Ovary (tissue), 3 donors: ENCODE measurements at regions not wholly inside any gene's neighbourhood (a gene's known extent, or its start where the extent isn't known, plus 50 kb on each side); places are given as distances from the start of the nearest gene placed in this dataset.

Experiments used
- EP300 ChIP-seq: sonication (generic); formaldehyde crosslinking; IDR thresholded peaks from one replicate; pipeline ENCODE4 v1.6.1; 2017; ENCODE audit warnings: antibody characterized with exemption
- POLR2A ChIP-seq: fragments of 450-650 bp; IDR thresholded peaks from one replicate; pipeline ENCODE4 v1.6.1; 2017; ENCODE audit warnings: antibody characterized with exemption, mild to moderate bottlenecking, moderate library complexity
- TF ChIP-seq, protein P1 (sequence below), 3 donors: fragments of 450-650 bp in 2 of 3; fragments of 200-600 bp in 1 of 3; IDR thresholded peaks; one replicate each; pipeline versions ENCODE4 v1.5.1 to v1.8.0; 2016 to 2022; ENCODE audit warnings: antibody characterized with exemption in 3 of 3, mild to moderate bottlenecking in 1 of 3
- donor health status: DM: no; HTN: no; CAD: no.

DNA sequence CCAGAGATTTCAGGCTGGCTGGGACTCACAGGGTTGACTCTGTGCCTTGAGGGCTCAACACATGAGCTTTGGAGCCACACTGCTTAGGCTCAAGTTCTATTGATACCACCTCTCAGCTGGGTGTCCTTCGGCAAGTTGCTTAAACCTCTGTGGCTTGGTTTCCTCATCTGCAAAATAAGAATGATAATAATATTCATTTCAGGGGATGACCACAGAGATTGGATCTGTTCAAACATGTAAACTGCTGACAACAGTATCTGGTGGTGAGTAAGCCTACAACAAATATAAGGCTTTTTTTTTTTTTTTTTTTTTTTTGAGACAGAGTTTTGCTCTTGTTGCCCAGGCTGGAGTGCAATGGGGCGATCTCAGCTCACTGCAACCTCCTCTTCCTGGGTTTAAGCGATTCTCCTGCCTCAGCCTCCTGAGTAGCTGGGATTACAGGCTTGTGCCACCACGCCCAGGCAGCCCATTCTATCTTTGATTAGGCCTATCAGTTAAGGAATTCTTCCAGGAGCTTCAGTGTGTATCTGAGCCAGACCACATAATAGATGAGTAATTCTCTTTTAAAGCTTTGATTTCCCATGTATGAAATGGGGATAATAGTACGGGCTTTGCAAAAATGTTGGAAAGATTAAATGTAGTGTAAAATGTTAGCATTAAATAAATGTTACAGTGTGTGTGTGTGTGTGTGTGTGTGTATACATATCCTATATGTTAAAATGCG is 437.6 kb downstream of the PRDM2 start:
- TF ChIP-seq, protein P1, sequence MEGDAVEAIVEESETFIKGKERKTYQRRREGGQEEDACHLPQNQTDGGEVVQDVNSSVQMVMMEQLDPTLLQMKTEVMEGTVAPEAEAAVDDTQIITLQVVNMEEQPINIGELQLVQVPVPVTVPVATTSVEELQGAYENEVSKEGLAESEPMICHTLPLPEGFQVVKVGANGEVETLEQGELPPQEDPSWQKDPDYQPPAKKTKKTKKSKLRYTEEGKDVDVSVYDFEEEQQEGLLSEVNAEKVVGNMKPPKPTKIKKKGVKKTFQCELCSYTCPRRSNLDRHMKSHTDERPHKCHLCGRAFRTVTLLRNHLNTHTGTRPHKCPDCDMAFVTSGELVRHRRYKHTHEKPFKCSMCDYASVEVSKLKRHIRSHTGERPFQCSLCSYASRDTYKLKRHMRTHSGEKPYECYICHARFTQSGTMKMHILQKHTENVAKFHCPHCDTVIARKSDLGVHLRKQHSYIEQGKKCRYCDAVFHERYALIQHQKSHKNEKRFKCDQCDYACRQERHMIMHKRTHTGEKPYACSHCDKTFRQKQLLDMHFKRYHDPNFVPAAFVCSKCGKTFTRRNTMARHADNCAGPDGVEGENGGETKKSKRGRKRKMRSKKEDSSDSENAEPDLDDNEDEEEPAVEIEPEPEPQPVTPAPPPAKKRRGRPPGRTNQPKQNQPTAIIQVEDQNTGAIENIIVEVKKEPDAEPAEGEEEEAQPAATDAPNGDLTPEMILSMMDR (IDR thresholded peaks at IDR 0.05), result no peak
- TF ChIP-seq EP300, result no peak
- TF ChIP-seq POLR2A, result no peak
